NCI-H82 treated with DMSO at 0.1 percent for 48 hours (cell line): ENCODE measurements at regions not wholly inside any gene's neighbourhood (a gene's known extent, or its start where the extent isn't known, plus 50 kb on each side); places are given as distances from the start of the nearest gene placed in this dataset.

Experiments used
- DNase-seq: peaks from one replicate; lab custom pipeline; 2025; ENCODE audit not compliant: unreplicated experiment; lab: John Stamatoyannopoulos, UW

DNA sequence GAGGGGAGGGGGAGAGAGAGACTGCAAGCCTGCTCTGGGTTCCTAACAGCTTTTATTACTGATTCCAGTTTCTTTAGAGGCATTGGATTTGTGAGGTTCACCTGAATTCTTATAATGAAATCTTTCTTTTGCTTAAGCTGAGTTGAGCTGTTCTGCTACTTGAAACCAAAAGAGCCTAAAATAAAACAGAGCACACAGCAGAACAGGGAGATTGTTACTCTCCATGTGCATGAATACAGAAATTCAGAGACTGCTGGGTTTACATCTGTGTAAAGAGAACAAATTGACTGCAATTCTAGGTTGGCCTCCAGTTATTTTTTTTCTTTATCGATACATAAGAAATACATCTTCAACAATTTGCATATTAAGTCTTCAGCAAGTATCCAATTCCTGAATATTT lies 168.8 kb upstream of the NRIP1 start:
- no peak for DNase-seq

GRCh38 chr21:15236111-15236510 lies 171.3 kb upstream of the NRIP1 start:
- no peak for DNase-seq

GRCh38 chr21:15240848-15241247 lies 176.0 kb upstream of the NRIP1 start:
- DNase-seq, result no peak

DNA sequence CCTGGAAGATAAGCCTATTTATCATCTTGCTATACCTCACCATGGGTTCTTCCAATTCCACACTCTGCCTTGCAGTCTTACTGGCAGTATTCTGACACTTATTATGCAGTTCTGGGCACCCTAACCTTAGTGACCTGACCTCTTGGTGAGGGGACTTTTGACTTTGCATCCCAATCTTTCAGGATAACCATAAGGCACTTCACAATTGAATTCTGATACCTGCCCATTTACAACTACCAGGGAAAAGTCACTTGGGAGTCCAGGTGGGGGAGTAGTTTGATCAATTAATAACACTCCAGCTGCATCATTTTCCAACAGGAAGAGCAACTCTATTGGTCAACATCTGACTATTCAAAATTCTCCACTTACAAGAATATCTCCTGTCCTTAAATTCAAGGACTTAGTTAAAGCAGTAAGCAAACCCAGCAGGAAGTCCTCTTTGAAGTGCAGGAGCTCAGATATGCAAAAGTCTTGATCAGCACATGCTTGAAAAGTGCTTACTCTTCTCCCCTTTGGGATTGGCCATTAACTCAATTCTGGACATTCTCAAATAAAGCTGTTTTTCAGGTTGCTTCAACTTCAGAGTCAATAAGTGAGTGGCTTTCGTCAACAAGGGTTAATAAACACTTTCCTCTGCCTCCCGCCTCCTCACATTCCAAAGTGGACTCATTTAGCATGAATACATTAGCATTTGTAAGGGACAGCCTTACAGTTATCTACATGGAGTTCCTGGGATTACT lies 177.4 kb upstream of the NRIP1 start:
- DNase-seq, result no peak

- no peak for DNase-seq
These were observed 178.1 kb upstream of the NRIP1 start for GRCh38 chr21:15242906-15243305.

GRCh38 chr21:15243406-15243805 lies 178.6 kb upstream of the NRIP1 start:
- DNase-seq, result no peak

- no peak for DNase-seq
These were observed 182.8 kb upstream of the NRIP1 start for GRCh38 chr21:15247613-15248012.

- DNase-seq, result no peak
These were observed 184.6 kb upstream of the NRIP1 start for GRCh38 chr21:15249285-15249993.

- DNase-seq, result no peak
These were observed 185.6 kb upstream of the NRIP1 start for GRCh38 chr21:15250384-15250783.

GRCh38 chr21:15252431-15252830 lies 187.6 kb upstream of the NRIP1 start:
- DNase-seq, result no peak

DNA sequence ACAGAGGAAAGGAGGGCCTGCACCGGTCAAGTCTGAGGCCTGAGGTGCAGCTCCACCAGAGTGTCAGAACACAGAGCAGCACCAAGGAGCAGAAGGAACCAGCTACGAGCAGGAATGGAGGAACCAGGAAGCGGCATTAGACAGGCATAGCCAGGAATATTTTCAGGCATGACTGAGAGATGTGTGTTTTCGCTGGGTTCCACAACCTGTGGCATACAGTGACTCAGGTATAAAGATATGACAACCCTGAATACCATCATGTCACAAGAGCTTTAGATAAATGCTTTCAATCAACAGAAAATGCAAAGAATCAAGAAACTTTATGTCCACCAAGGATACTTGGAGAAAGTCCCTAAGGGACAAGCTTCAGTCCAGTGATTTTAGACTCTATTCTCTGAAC lies 189.3 kb upstream of the NRIP1 start:
- DNase-seq, result no peak

DNA sequence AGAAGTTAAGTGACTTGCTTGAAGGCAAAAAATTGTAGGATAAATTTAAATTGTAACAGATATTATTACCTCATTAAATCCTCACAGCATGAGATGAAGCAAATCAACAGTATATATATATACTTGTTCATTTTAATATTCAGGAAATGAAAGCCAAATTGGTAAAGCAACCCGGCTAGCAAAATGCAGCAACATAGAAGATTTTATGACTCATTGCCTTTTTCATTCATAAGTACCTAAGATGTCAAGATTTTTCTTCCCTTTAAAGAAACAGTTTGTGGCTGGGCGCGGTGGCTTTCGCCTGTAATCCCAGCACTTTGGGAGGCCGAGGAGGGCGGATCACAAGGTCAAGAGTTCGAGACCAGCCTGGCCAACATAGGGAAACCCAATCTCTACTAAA lies 190.5 kb upstream of the NRIP1 start:
- DNase-seq, result no peak

DNA sequence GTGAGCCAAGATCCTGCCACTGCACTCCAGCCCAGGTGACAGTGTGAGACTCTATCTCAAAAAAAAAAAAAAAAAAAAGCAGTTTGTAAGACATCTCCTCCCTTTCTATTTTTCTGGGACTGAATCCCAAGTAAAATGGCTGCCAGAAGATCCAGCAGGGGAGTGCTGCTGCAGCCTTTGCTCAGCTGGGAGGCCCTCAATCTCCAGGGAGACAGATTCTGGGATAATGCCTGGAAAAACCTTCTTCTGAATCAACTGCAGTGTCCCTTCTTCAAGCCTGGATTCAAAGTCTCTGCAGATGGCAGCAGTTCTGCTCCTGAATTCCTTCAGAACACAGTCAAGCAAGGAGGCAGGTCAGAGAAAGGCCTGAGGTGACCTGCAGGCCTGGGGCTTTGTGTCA lies 191.0 kb upstream of the NRIP1 start:
- no peak for DNase-seq

- DNase-seq, result no peak
These were observed 192.2 kb upstream of the NRIP1 start for GRCh38 chr21:15256996-15257395.

DNA sequence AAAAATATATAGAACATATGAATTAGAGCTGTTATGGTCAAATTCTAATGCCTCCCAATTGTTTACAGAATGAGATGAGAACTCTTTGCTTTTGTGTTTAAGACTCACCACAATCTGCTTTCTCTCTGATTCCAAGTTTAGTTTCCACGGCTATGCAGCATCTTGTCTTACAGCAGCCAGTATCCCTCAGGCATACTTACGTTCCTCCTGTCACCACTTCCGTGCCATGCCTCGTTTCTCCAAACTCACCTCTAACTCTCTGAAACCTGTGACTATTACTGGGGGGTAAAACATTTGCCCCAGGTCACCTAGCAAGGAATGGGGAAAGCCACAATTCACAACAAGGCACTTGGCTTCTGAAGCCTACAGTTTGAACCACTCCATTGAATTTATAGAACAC lies 192.8 kb upstream of the NRIP1 start:
- DNase-seq, result no peak

DNA sequence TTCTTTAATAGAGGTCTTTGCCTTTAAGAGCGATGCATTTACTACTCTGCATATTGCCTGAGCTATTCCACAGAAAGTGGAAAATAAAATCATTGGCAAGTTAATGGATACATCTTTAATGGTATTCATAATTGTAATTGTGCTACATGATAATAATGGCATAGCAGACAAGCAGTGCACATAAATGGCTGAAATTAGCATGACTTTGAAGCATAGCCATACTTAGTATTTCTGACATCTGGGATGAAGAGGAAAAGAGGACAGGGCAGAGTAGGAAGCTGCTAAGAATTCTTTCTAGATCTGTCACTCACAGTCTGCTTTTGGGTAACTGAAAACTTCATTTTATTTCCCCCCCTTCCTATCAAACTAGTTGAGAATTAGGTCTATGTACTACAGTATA lies 195.0 kb upstream of the NRIP1 start:
- no peak for DNase-seq

DNA sequence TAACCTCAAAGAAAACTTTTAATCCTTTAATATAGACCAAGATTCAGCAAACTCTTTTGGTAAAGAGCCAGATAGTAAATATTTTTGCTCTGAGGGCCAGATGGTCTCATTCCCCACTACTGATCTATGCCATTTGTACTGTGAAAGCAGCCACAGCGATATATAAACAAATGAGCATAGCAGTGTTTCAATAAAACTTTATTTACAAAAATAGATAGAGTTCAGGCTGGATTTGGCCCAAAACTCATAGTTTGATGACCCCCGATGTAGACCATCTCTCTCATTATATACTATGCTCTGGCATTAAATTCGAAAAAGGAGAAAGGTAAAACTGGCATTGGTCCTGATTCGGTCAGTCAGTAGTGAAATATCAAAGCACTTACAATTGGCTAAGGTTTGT lies 195.8 kb upstream of the NRIP1 start:
- DNase-seq, result no peak

GRCh38 chr21:15264084-15264665 lies 199.4 kb upstream of the NRIP1 start:
- no peak for DNase-seq

DNA sequence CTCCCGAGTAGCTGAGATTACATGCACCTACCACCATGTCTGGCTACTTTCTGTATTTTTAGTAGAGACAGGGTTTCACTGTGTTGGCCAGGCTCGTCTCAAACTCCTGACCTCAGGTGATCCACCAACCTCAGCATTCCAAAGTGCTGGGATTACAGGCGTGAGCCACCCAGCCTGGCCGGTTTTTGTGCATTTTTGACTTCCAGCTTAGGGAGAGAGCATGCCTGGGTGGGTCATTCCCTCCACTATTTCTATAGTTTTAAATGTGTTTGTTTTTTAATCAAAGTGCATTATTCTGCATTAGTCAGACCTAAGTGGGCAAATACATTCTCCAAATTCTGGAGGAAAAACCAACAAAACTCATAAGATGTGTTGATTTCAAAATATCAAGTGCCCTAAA lies 207.4 kb upstream of the NRIP1 start:
- DNase-seq, result no peak

- no peak for DNase-seq
These were observed 207.8 kb upstream of the NRIP1 start for GRCh38 chr21:15272591-15272990.

GRCh38 chr21:15273244-15273643 lies 208.4 kb upstream of the NRIP1 start:
- DNase-seq, result no peak

DNA sequence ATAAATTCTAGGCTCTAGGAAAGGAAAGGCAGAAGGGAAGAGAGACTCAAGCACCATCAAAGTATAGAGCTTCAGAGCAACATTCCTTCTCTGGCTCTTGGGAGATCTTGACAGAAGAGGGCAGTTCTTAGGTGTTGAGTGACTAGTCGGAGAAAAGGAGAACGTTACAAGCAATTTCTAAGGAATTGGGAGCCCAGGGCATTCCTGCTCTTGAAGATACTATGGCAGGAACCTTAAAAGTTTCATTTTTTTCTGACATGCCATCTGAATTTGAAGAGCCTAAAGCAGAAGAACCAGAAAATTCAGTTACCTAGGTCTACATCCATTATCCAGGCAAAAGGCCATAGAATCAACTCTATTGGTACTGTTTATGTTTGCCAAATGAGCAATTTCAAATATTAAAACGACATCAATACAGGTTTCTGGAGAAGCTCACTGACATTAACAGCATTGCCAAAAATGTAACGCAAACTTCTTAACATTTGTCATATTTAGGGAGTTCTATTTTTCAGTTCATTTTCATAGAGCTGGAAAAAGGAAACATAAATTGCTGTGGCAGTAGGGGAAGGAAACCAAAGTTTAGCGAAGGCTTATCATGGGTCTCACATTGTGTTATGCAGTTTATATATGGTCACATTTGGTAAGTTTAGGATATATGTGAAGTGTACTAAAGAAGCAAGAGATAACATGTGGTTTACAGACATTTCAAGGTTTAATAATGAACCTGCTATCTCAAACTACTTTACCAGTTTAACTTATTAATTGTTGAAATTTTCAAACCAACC lies 210.1 kb upstream of the NRIP1 start:
- DNase-seq, result no peak
